ENCODE measurements at regions not wholly inside any gene's neighbourhood (a gene's known extent, or its start where the extent isn't known, plus 50 kb on each side); places are given as distances from the start of the nearest gene placed in this dataset.
"Not testable (repeated sequence)": the region's sequence is repeated elsewhere in the genome, so short reads cannot be mapped to it uniquely, and the experiment has no call there.

DNA sequence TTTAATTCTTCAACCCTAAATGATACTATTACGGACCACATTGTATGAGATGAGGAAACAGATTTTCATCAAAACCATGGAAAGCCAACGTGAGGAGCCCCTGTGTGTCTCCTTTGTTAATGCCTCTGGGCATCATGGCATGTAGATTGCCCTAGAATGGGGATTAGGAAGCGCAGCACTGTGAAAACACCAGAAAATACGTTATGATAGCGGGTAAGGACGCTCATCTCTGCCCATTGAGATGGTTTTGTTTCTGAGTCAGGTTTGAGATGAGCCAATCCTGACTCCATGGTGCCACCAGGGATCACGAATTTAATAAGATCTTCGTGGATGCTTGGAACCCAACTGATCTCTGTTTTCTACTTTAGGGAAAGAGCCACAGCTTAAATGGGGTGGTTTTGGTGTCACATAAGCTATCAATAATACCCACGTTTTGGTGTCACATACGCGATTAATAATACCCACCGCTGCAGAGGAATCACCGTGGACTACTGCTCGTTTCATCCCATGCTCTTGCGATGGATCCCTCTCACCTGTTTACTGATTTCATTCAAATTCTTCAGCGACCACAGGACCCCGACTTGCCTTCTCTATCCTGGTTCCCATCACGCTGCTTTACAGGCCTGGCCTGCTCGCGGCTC lies 137.3 kb downstream of the FOXD4L6 start:
- TF ChIP-seq, protein P1, sequence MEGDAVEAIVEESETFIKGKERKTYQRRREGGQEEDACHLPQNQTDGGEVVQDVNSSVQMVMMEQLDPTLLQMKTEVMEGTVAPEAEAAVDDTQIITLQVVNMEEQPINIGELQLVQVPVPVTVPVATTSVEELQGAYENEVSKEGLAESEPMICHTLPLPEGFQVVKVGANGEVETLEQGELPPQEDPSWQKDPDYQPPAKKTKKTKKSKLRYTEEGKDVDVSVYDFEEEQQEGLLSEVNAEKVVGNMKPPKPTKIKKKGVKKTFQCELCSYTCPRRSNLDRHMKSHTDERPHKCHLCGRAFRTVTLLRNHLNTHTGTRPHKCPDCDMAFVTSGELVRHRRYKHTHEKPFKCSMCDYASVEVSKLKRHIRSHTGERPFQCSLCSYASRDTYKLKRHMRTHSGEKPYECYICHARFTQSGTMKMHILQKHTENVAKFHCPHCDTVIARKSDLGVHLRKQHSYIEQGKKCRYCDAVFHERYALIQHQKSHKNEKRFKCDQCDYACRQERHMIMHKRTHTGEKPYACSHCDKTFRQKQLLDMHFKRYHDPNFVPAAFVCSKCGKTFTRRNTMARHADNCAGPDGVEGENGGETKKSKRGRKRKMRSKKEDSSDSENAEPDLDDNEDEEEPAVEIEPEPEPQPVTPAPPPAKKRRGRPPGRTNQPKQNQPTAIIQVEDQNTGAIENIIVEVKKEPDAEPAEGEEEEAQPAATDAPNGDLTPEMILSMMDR (conservative IDR thresholded peaks at IDR 0.05; ENCODE audit: low read depth, low read length) = not testable (repeated sequence)
- not testable (repeated sequence) for TF ChIP-seq EZH2 (IDR thresholded peaks at IDR 0.05; ENCODE audit: low read length, unreplicated experiment); EZH2phosphoT487 (IDR thresholded peaks at IDR 0.05; ENCODE audit: borderline replicate concordance, low read length)
